ENCODE measurements at regions not wholly inside any gene's neighbourhood (a gene's known extent, or its start where the extent isn't known, plus 50 kb on each side); places are given as distances from the start of the nearest gene placed in this dataset.

- TF ChIP-seq SIN3A (conservative IDR thresholded peaks at IDR 0.05 in 1 of 2, IDR thresholded peaks at IDR 0.05 in 1 of 2; ENCODE audit: low read depth in 1 of 2, low read length in 2 of 2) (no peak), MAX (IDR thresholded peaks at IDR 0.05) (no peak), TAF1 (IDR thresholded peaks at IDR 0.05; ENCODE audit: low read depth, low read length) (no peak), EGR1 (IDR thresholded peaks at IDR 0.05; ENCODE audit: borderline replicate concordance, low read depth, low read length) (no peak), POLR2A (IDR thresholded peaks at IDR 0.05; ENCODE audit: control extremely low read depth in 1 of 2, low read depth in 2 of 2, low read length in 2 of 2) (no peak), CTCF (IDR thresholded peaks at IDR 0.05; ENCODE audit: control extremely low read depth in 1 of 3, insufficient read depth in 1 of 3, low read depth in 1 of 3, low read length in 3 of 3) (no peak), CEBPB (IDR thresholded peaks at IDR 0.05; ENCODE audit: low read depth, low read length) (no peak), EP300 (IDR thresholded peaks at IDR 0.05; ENCODE audit: borderline replicate concordance in 1 of 2, low read depth in 2 of 2, low read length in 2 of 2) (no peak), EZH2 (IDR thresholded peaks at IDR 0.05; ENCODE audit: low read depth, low read length, severe bottlenecking) (no peak), CREB1 (IDR thresholded peaks at IDR 0.05) (no peak)
These were observed 422.7 kb downstream of the SIPA1L2 start for GRCh38 chr1:232207073-232207866.

All from H1 (cell line).